VCaP (cell line): ENCODE measurements at regions not wholly inside any gene's neighbourhood (a gene's known extent, or its start where the extent isn't known, plus 50 kb on each side); places are given as distances from the start of the nearest gene placed in this dataset.

ENCODE experiments used
- H3K27ac ChIP-seq: fragments of 450-650 bp; 2 replicates; pipeline ENCODE4 v1.5.1; 2017
- TF ChIP-seq, protein P1 (sequence below): fragments of 450-650 bp; conservative IDR thresholded peaks from 2 replicates; pipeline ENCODE4 v1.5.1; 2017; ENCODE audit warnings: mild to moderate bottlenecking, moderate library complexity

DNA sequence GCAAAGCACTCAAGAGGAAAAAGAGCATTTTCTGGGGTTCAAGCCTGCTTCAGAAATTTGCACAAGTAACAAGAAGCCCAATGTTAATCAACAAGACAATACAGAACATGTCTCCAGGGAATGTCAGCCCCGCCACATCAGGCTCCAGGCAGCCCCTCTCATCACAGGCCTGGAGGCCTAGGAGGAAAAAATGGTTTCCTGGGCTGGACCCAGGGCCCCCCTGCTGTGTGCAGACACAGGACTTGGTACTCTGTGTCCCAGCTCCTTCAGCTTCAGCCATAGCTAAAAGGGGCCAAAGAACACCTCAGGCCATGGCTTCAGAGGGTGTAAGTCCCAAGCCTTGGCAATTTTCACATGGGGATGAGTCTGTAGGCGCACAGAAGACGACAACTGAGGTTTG lies 802.9 kb upstream of the KLHL29 start:
- TF ChIP-seq, protein P1, sequence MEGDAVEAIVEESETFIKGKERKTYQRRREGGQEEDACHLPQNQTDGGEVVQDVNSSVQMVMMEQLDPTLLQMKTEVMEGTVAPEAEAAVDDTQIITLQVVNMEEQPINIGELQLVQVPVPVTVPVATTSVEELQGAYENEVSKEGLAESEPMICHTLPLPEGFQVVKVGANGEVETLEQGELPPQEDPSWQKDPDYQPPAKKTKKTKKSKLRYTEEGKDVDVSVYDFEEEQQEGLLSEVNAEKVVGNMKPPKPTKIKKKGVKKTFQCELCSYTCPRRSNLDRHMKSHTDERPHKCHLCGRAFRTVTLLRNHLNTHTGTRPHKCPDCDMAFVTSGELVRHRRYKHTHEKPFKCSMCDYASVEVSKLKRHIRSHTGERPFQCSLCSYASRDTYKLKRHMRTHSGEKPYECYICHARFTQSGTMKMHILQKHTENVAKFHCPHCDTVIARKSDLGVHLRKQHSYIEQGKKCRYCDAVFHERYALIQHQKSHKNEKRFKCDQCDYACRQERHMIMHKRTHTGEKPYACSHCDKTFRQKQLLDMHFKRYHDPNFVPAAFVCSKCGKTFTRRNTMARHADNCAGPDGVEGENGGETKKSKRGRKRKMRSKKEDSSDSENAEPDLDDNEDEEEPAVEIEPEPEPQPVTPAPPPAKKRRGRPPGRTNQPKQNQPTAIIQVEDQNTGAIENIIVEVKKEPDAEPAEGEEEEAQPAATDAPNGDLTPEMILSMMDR, result no peak
- no peak overlapping the region for H3K27ac ChIP-seq

DNA sequence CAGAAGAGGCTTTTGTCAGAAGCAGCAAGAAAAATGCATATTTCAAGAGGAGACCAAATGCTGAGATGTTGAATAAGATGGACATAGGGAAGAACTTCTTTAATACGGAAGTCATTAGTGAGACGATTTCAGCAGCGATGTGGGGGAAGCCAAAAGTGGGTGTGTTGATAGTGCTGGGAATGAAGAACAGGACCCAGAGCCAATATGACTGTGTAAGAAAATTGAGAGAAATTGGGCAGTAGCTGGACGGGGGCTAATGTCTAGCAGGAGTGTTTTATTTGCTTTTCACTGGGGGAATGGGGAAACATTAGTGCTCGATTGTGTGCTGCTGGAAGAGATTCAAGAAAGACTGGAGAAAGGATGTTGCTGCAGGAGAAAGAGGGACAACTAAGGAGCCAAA lies 788.7 kb upstream of the KLHL29 start:
- H3K27ac ChIP-seq, result no peak overlapping the region
- TF ChIP-seq, protein P1, result no peak

DNA sequence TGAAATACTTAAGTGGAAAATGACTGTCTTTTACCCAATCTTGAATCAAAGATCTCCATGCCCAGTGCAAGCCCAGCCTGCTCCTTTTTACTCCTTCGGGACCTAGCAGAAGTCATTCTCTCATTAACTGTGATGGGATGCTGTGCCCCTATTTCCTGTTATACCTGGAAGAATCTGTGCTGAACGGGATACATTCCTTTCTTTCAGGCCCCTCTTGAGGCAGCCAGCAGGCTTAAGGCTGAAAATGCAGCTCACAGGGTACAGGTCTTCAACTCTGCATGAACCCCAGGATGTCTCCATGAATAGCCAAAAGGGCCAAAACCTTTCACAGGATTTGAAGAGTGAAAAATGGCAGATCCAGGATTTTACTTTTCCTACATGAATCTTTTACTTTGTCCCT lies 784.8 kb upstream of the KLHL29 start:
- TF ChIP-seq, protein P1, result no peak
- no peak overlapping the region for H3K27ac ChIP-seq

DNA sequence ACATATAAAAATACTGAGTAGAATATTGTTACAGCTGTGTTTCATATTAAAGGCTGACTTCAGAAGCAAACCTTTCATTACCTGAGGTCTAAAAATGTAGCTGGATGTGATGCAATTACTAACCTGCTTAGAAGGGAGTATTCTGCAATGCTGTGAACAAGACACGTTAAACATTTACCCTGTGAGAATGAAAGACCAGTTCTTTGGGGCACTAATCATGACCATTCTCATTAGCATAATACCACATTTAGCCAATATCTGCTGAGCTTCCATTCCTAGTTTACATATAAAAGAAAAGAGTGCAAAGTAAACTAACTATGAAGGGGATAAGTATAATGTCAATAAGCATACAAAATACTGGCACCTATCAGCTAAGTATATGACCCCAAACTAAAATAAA lies 784.0 kb upstream of the KLHL29 start:
- no peak overlapping the region for H3K27ac ChIP-seq
- TF ChIP-seq, protein P1, result no peak

DNA sequence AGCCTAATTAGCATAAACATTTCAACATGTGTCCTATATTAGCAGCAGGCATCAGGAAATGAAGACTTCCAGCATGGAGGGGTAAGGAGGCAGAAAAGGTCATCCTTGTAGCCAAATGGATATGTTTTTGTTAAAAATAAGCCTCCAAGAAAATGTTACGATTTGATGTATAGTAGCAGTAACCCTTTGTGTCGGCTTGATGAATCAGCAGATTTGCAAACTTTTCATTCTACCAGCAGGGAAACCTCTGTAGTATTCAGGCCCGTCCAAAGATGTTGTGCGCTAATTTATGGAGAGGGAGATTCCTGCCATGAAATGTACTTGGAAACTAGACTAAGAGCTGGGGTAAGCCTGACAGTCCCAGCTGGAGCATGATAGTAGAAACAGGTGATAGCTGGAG lies 780.8 kb upstream of the KLHL29 start:
- TF ChIP-seq, protein P1, result no peak
- H3K27ac ChIP-seq, result no peak overlapping the region

DNA sequence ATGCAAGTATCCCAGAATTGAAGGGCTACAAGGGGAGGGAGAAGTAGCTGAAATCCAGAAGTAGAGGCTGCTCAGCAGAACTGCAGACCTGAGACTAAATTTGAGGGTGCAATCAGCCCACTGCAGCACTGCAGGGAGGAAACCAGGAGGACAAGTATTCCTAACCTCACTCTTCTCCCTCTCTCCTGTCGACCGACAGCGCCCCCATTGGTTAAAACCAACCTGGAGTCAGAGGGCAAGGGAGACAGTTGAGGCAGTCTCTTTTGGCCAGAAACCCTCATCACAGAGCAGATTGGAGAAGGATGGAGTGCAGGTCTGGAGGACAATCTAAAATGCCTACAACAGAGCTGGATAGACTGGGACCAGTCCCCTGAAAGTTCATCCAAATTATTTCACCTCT lies 768.9 kb upstream of the KLHL29 start:
- TF ChIP-seq, protein P1, result no peak
- H3K27ac ChIP-seq, result no peak overlapping the region

DNA sequence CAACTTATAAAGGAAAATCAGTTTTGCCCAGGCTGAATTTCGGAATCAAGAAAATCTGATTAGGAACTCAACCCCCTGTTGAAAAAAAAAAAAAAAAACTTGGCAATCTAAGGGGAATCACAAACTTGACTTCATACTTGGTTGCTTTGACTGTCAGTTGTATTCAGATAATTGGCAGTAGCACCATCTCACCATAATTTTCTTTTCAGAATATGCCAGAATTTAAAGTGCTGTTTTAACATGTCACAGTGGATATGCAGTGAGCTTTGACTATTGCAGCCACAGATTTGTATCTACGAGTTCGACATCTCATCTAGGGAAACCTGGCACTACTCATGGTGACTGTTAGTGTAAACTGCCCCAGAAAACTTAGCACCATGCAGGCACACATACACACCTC lies 761.4 kb upstream of the KLHL29 start:
- TF ChIP-seq, protein P1, result no peak

DNA sequence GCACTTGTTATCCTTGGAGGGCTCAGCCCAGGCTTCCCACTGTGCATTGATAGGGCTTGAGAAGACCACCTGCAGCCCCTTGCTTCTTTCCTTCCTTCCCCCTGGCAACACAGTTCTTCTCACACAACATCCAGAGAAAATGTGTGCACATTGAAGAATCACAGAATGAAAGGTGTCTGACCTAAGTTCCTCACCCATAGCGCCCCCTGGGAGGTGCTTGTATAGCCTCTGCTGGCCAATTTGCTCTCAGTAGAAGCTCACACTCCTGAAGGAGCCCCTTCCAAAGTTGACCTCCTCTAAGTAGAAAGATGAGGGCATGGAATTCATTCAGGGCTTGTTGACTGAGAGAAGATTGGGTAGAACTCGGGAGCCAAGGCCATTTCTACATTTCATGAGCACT lies 758.4 kb upstream of the KLHL29 start:
- TF ChIP-seq, protein P1, result no peak
- no peak overlapping the region for H3K27ac ChIP-seq

More for the DNA sequence above, 761.4 kb upstream of the KLHL29 start:
- no peak overlapping the region for H3K27ac ChIP-seq
